Smooth muscle cell (in vitro differentiated cells): ENCODE measurements at regions not wholly inside any gene's neighbourhood (a gene's known extent, or its start where the extent isn't known, plus 50 kb on each side); places are given as distances from the start of the nearest gene placed in this dataset.

Source experiments
- DNase-seq: peaks from one replicate; lab custom pipeline; 2025; ENCODE audit not compliant: unreplicated experiment; lab: John Stamatoyannopoulos, UW
- H2AFZ ChIP-seq: fragments of 200-600 bp; sonication (generic); 2 replicates; pipeline ENCODE4 v1.6.0; 2016; ENCODE audit warnings: antibody characterized with exemption, low read depth, mild to moderate bottlenecking
- H3F3A ChIP-seq: fragments of 200-600 bp; sonication (generic); 2 replicates; pipeline ENCODE4 v1.6.0; 2017; ENCODE audit warnings: antibody characterized with exemption, low read depth
- H3K27ac ChIP-seq: fragments of 200-600 bp; sonication (generic); 2 replicates; pipeline ENCODE4 v1.5.1; 2016; ENCODE audit warnings: low read depth, mild to moderate bottlenecking
- H3K27me3 ChIP-seq: fragments of 200-600 bp; sonication (generic); 2 replicates; pipeline ENCODE4 v1.6.1; 2016; ENCODE audit warnings: low read depth, mild to moderate bottlenecking
- H3K36me3 ChIP-seq: fragments of 200-600 bp; sonication (generic); 2 replicates; pipeline ENCODE4 v1.5.1; 2016; ENCODE audit warnings: low read depth
- H3K4me1 ChIP-seq: fragments of 200-600 bp; sonication (generic); 2 replicates; pipeline ENCODE4 v1.5.1; 2016; ENCODE audit warnings: low read depth
- H3K4me2 ChIP-seq: fragments of 200-600 bp; sonication (generic); 2 replicates; pipeline ENCODE4 v1.6.0; 2016; ENCODE audit warnings: mild to moderate bottlenecking
- H3K4me3 ChIP-seq: fragments of 200-600 bp; sonication (generic); 2 replicates; pipeline ENCODE4 v1.5.1; 2016; ENCODE audit warnings: mild to moderate bottlenecking
- H3K79me2 ChIP-seq: fragments of 200-600 bp; sonication (generic); 2 replicates; pipeline ENCODE4 v1.6.0; 2016; ENCODE audit warnings: low read depth, mild to moderate bottlenecking
- H3K9ac ChIP-seq: fragments of 200-600 bp; sonication (generic); 2 replicates; pipeline ENCODE4 v1.6.0; 2016; ENCODE audit warnings: low read depth
- H3K9me3 ChIP-seq: fragments of 200-600 bp; sonication (generic); replicated peaks from 2 replicates; pipeline ENCODE4 v1.5.1; 2016; ENCODE audit warnings: low read depth
- H4K20me1 ChIP-seq: fragments of 200-600 bp; sonication (generic); 2 replicates; pipeline ENCODE4 v1.6.0; 2016; ENCODE audit warnings: low read depth
- CTCF ChIP-seq: fragments of 200-600 bp; sonication (generic); IDR thresholded peaks from 2 replicates; pipeline ENCODE4 v1.5.1; 2017; ENCODE audit warnings: borderline replicate concordance, mild to moderate bottlenecking, antibody characterized with exemption; ENCODE audit not compliant: insufficient read depth, poor library complexity, severe bottlenecking
- WGBS: methylation state at CpG from one replicate; pipeline ENCODE4 v1.1.7; 2016; ENCODE audit warnings: low lambda C conversion rate; 5-methylcytosine and 5-hydroxymethylcytosine counted together

GRCh38 chr5:57411982-57412381, 70.6 kb downstream of the ACTBL2 start:
- Histone ChIP-seq H4K20me1 (no peaks in the 10 kb centered on the region), H3K79me2 (no peaks in the 10 kb centered on the region), H3K4me3 (no peak overlapping the region), H3K9ac (no peak overlapping the region), H3K9me3 (no peaks in the 10 kb centered on the region), H3K27me3 (no peaks in the 10 kb centered on the region), H3K36me3 (no peaks in the 10 kb centered on the region), H3K4me2 (peak overlapping the region; percentile 16), H2AFZ (no peak overlapping the region), H3K27ac (peak overlapping the region; percentile 71), H3K4me1 (no peaks in the 10 kb centered on the region), H3F3A (peaks cover 16% of the 10 kb centered on the region)
- no peak for TF ChIP-seq CTCF
- DNase-seq = no peak
- WGBS = 9% methylated on average over 4 of the region's 4 CpGs

GRCh38 chr5:57410374-57411320, 72.0 kb downstream of the ACTBL2 start:
- Histone ChIP-seq H3K27me3 (no peaks in the 10 kb centered on the region), H3K4me3 (no peak overlapping the region), H3K4me2 (no peak overlapping the region), H3K27ac (peak overlapping the region; percentile 71), H2AFZ (no peak overlapping the region), H3K36me3 (no peaks in the 10 kb centered on the region), H3K9ac (no peak overlapping the region), H4K20me1 (no peaks in the 10 kb centered on the region), H3F3A (peaks cover 16% of the 10 kb centered on the region), H3K9me3 (no peaks in the 10 kb centered on the region), H3K4me1 (no peaks in the 10 kb centered on the region), H3K79me2 (no peaks in the 10 kb centered on the region)
- no peak for DNase-seq
- WGBS = 68% methylated on average over 3 of the region's 3 CpGs
- no peak for TF ChIP-seq CTCF

GRCh38 chr5:57408714-57409113, 73.9 kb downstream of the ACTBL2 start:
- no peak for TF ChIP-seq CTCF
- Histone ChIP-seq H3K27me3 (no peaks in the 10 kb centered on the region), H3K9ac (no peak overlapping the region), H3K9me3 (no peaks in the 10 kb centered on the region), H3K4me2 (peak overlapping the region; percentile 14), H3K79me2 (no peaks in the 10 kb centered on the region), H4K20me1 (no peaks in the 10 kb centered on the region), H2AFZ (peak overlapping the region; percentile 51), H3F3A (peaks cover 13% of the 10 kb centered on the region), H3K4me3 (no peak overlapping the region), H3K36me3 (no peaks in the 10 kb centered on the region), H3K27ac (no peak overlapping the region), H3K4me1 (no peaks in the 10 kb centered on the region)
- 83% methylated on average over 1 of the region's 1 CpG for WGBS
- DNase-seq = no peak
